Subcutaneous abdominal adipose tissue (tissue), 5 donors: ENCODE measurements at regions not wholly inside any gene's neighbourhood (a gene's known extent, or its start where the extent isn't known, plus 50 kb on each side); places are given as distances from the start of the nearest gene placed in this dataset.

ENCODE experiments used
- H3K27ac ChIP-seq: one replicate; pipeline ENCODE4 v1.7.0; 2013; ENCODE audit warnings: low read depth, mild to moderate bottlenecking, inconsistent platforms, low read length, moderate library complexity
- H3K27me3 ChIP-seq, 5 donors: one replicate each; pipeline ENCODE4 v1.7.0; 2013; ENCODE audit warnings: low read length in 5 of 5, inconsistent platforms in 1 of 5; ENCODE audit not compliant: control insufficient read depth in 5 of 5, insufficient read depth in 4 of 5
- H3K36me3 ChIP-seq, 5 donors: one replicate each; pipeline ENCODE4 v1.7.0; 2013; ENCODE audit warnings: low read length in 5 of 5; ENCODE audit not compliant: control insufficient read depth in 5 of 5, insufficient read depth in 5 of 5
- H3K4me1 ChIP-seq, 5 donors: one replicate each; pipeline ENCODE4 v1.7.0; 2013; ENCODE audit warnings: low read length in 5 of 5, mild to moderate bottlenecking in 3 of 5, moderate library complexity in 1 of 5; ENCODE audit not compliant: control insufficient read depth in 5 of 5, insufficient read depth in 5 of 5
- H3K4me3 ChIP-seq, 5 donors: one replicate each; pipeline ENCODE4 v1.7.0; 2013; ENCODE audit warnings: low read length in 5 of 5, low read depth in 1 of 5
- H3K9ac ChIP-seq, 5 donors: one replicate each; pipeline ENCODE4 v1.7.0; 2013; ENCODE audit warnings: low read length in 5 of 5, mild to moderate bottlenecking in 4 of 5, moderate library complexity in 3 of 5
- H3K9me3 ChIP-seq, 5 donors: one replicate each; pipeline ENCODE4 v1.7.0; 2013; ENCODE audit warnings: low read length in 5 of 5; ENCODE audit not compliant: control insufficient read depth in 5 of 5
- donor health status: healthy.
- donor health status: healthy.
- donor health status: healthy.
- donor health status: healthy.
- donor health status: healthy.

- no peaks in the 10 kb centered on the region for H3K36me3 ChIP-seq
Measured at GRCh38 chr6:104421650-104422049, 438.1 kb downstream of the HACE1 start.

GRCh38 chr6:104418839-104419238, 440.9 kb downstream of the HACE1 start:
- H3K9me3 ChIP-seq = no peaks in the 10 kb centered on the region
- no peaks in the 10 kb centered on the region for H3K27me3 ChIP-seq
- no peak overlapping the region for H3K27ac ChIP-seq
- H3K36me3 ChIP-seq = no peaks in the 10 kb centered on the region
- H3K4me3 ChIP-seq = no peak overlapping the region
- H3K4me1 ChIP-seq = no peaks in the 10 kb centered on the region
- no peak overlapping the region for H3K9ac ChIP-seq

More at GRCh38 chr6:104421650-104422049, 438.1 kb downstream of the HACE1 start:
- no peak overlapping the region for H3K27ac ChIP-seq
- H3K9me3 ChIP-seq = peaks cover 0 to 3% (median 0%) of the 10 kb centered on the region in 5 donors
- no peak overlapping the region for H3K9ac ChIP-seq
- H3K27me3 ChIP-seq = no peaks in the 10 kb centered on the region
- no peak overlapping the region for H3K4me3 ChIP-seq
- H3K4me1 ChIP-seq = no peaks in the 10 kb centered on the region

- Histone ChIP-seq H3K4me3 (no peak overlapping the region), H3K9me3 (no peaks in the 10 kb centered on the region), H3K27ac (no peak overlapping the region), H3K36me3 (no peaks in the 10 kb centered on the region), H3K27me3 (no peaks in the 10 kb centered on the region), H3K9ac (no peak overlapping the region), H3K4me1 (no peaks in the 10 kb centered on the region)
Measured at GRCh38 chr6:104418125-104418524, 441.6 kb downstream of the HACE1 start.

GRCh38 chr6:104414723-104415122, 445.0 kb downstream of the HACE1 start:
- Histone ChIP-seq H3K4me3 (no peak overlapping the region), H3K9ac (no peak overlapping the region), H3K36me3 (no peaks in the 10 kb centered on the region), H3K27ac (no peak overlapping the region), H3K9me3 (no peaks in the 10 kb centered on the region), H3K4me1 (no peaks in the 10 kb centered on the region), H3K27me3 (no peaks in the 10 kb centered on the region)

GRCh38 chr6:104413767-104414166, 446.0 kb downstream of the HACE1 start:
- no peak overlapping the region for H3K9ac ChIP-seq
- no peaks in the 10 kb centered on the region for H3K9me3 ChIP-seq
- no peak overlapping the region for H3K27ac ChIP-seq
- no peaks in the 10 kb centered on the region for H3K27me3 ChIP-seq
- no peak overlapping the region for H3K4me3 ChIP-seq
- H3K36me3 ChIP-seq = no peaks in the 10 kb centered on the region
- H3K4me1 ChIP-seq = no peaks in the 10 kb centered on the region

GRCh38 chr6:104411302-104411701, 448.4 kb downstream of the HACE1 start:
- Histone ChIP-seq H3K27ac (no peak overlapping the region), H3K4me3 (no peak overlapping the region), H3K4me1 (no peaks in the 10 kb centered on the region), H3K9me3 (no peaks in the 10 kb centered on the region), H3K36me3 (no peaks in the 10 kb centered on the region), H3K27me3 (no peaks in the 10 kb centered on the region), H3K9ac (no peak overlapping the region)

GRCh38 chr6:104409913-104410312, 449.8 kb downstream of the HACE1 start:
- Histone ChIP-seq H3K9ac (no peak overlapping the region), H3K4me1 (no peaks in the 10 kb centered on the region), H3K27me3 (no peaks in the 10 kb centered on the region), H3K4me3 (no peak overlapping the region), H3K27ac (no peak overlapping the region), H3K36me3 (no peaks in the 10 kb centered on the region), H3K9me3 (no peaks in the 10 kb centered on the region)

- Histone ChIP-seq H3K9me3 (no peaks in the 10 kb centered on the region), H3K4me3 (no peak overlapping the region), H3K4me1 (no peaks in the 10 kb centered on the region), H3K36me3 (no peaks in the 10 kb centered on the region), H3K9ac (no peak overlapping the region), H3K27ac (no peak overlapping the region), H3K27me3 (no peaks in the 10 kb centered on the region)
Measured at GRCh38 chr6:104407957-104408356, 451.8 kb downstream of the HACE1 start.

- Histone ChIP-seq H3K27me3 (no peaks in the 10 kb centered on the region), H3K9ac (no peak overlapping the region), H3K9me3 (no peaks in the 10 kb centered on the region), H3K4me1 (no peaks in the 10 kb centered on the region), H3K27ac (no peak overlapping the region), H3K4me3 (no peak overlapping the region), H3K36me3 (no peaks in the 10 kb centered on the region)
Measured at GRCh38 chr6:104404377-104404776, 455.3 kb downstream of the HACE1 start.

GRCh38 chr6:104402572-104402971, 457.1 kb downstream of the HACE1 start:
- Histone ChIP-seq H3K4me1 (no peaks in the 10 kb centered on the region), H3K36me3 (no peaks in the 10 kb centered on the region), H3K27me3 (no peaks in the 10 kb centered on the region), H3K9ac (no peak overlapping the region), H3K9me3 (no peaks in the 10 kb centered on the region), H3K4me3 (no peak overlapping the region), H3K27ac (no peak overlapping the region)

GRCh38 chr6:104401926-104402325, 457.8 kb downstream of the HACE1 start:
- no peaks in the 10 kb centered on the region for H3K4me1 ChIP-seq
- no peaks in the 10 kb centered on the region for H3K9me3 ChIP-seq
- no peaks in the 10 kb centered on the region for H3K27me3 ChIP-seq
- no peaks in the 10 kb centered on the region for H3K36me3 ChIP-seq
- H3K9ac ChIP-seq = no peak overlapping the region
- H3K4me3 ChIP-seq = no peak overlapping the region
- H3K27ac ChIP-seq = no peak overlapping the region
